HepG2 (cell line): ENCODE measurements at regions not wholly inside any gene's neighbourhood (a gene's known extent, or its start where the extent isn't known, plus 50 kb on each side); places are given as distances from the start of the nearest gene placed in this dataset.

Experiments used
- ATAC-seq: fragments of 200-7000 bp; cut with Tn5 transposase; 3 replicates; pipeline ENCODE4 v1.9.1; 2020; ENCODE audit warnings: mild to moderate bottlenecking, moderate library complexity
- BruUV-seq: library from RNA; stranded (reverse); fragments of 400-500 nt; replicated peaks from 2 replicates; lab custom pipeline; 2021; lab: Mats Ljungman, UMichigan
- CTCF ChIA-PET: fragments of 300-600 bp; formaldehyde crosslinking; extraction: SDS; loops from one replicate; lab custom pipeline; 2021; ENCODE audit warnings: low total read pairs, inconsistent platforms, low intra/inter-chr PET ratio; lab: Yijun Ruan, JAX
- POLR2A ChIA-PET: fragments of 350-600 bp; sonication (Branson Sonifier 250); formaldehyde crosslinking; loops from one replicate; lab custom pipeline; 2020; ENCODE audit warnings: antibody characterized with exemption, inconsistent platforms; lab: Yijun Ruan, JAX
- DNase-seq: peaks from one replicate; pipeline ENCODE4 v3.0.0-alpha.2; 2015; ENCODE audit warnings: low spot score
- FAIRE-seq: peaks from 3 replicates; lab custom pipeline; 2011; peaks lifted over from hg19 to GRCh38; lab: Jason Lieb, UNC
- H2AFZ ChIP-seq: one replicate; pipeline ENCODE4 v1.6.1; 2011; ENCODE audit warnings: low read length, inconsistent platforms
- H3K27ac ChIP-seq: fragments of 300-600 bp; 3 replicates; pipeline ENCODE4 v1.8.0; 2011; ENCODE audit warnings: mixed run types, mild to moderate bottlenecking, mixed read lengths, low read length, inconsistent platforms; ENCODE audit not compliant: insufficient read depth; ENCODE audit errors: extremely low read length
- H3K27me3 ChIP-seq, 2 experiments: fragments of 200-600 bp in 1 of 2; 2 replicates in 1 of 2; 3 replicates in 1 of 2; pipeline versions ENCODE4 v1.6.0 to v1.8.0; 2011; ENCODE audit warnings: low read length in 2 of 2, mild to moderate bottlenecking in 2 of 2, moderate library complexity in 2 of 2, inconsistent platforms in 1 of 2; ENCODE audit not compliant: insufficient read depth in 2 of 2, control insufficient read depth in 1 of 2
- H3K36me3 ChIP-seq, 2 experiments: fragments of 200-600 bp in 1 of 2; replicated peaks in 1 of 2; 2 replicates in 1 of 2; 3 replicates in 1 of 2; pipeline versions ENCODE4 v1.5.1 to v1.8.0; 2011; ENCODE audit warnings: low read length in 2 of 2, inconsistent platforms in 1 of 2; ENCODE audit not compliant: insufficient read depth in 2 of 2, control insufficient read depth in 1 of 2
- H3K4me1 ChIP-seq: 2 replicates; pipeline ENCODE4 v1.5.1; 2012; ENCODE audit warnings: low read length, inconsistent platforms; ENCODE audit not compliant: insufficient read depth
- H3K4me2 ChIP-seq: 2 replicates; pipeline ENCODE4 v1.6.0; 2011; ENCODE audit warnings: low read depth, low read length, inconsistent platforms
- H3K4me3 ChIP-seq, 3 experiments: fragments of 200-600 bp in 1 of 3; sonication (generic), shearing (Covaris generic) in 1 of 3; replicated peaks in 1 of 3; 2 replicates each; pipeline ENCODE4 v1.5.1; 2011 to 2016; ENCODE audit warnings: low read length in 3 of 3, inconsistent platforms in 2 of 3, low read depth in 2 of 3, mild to moderate bottlenecking in 2 of 3, control low read depth in 1 of 3, mixed read lengths in 1 of 3; ENCODE audit not compliant: insufficient read depth in 1 of 3
- H3K79me2 ChIP-seq: one replicate; pipeline ENCODE4 v1.6.1; 2011; ENCODE audit warnings: low read length, inconsistent platforms; ENCODE audit not compliant: insufficient read depth
- H3K9ac ChIP-seq: 2 replicates; pipeline ENCODE4 v1.6.0; 2011; ENCODE audit warnings: mild to moderate bottlenecking, low read depth, low read length, inconsistent platforms; ENCODE audit not compliant: insufficient read depth
- H3K9me3 ChIP-seq: 2 replicates; pipeline ENCODE4 v1.5.1; 2012; ENCODE audit warnings: mild to moderate bottlenecking, low read length
- H4K20me1 ChIP-seq: 2 replicates; pipeline ENCODE4 v1.6.0; 2011; ENCODE audit warnings: inconsistent platforms, mild to moderate bottlenecking, low read length, moderate library complexity; ENCODE audit not compliant: insufficient read depth
- AKNA ChIP-seq: sonication (generic); formaldehyde crosslinking; IDR thresholded peaks from 2 replicates; pipeline ENCODE4 v1.4.0; 2020; ENCODE audit warnings: missing genetic modification reagents, borderline replicate concordance
- ATF2 ChIP-seq: sonication (generic); formaldehyde crosslinking; IDR thresholded peaks from 2 replicates; pipeline ENCODE4 v1.4.0; 2020; ENCODE audit warnings: missing genetic modification reagents
- GRHL1 ChIP-seq: sonication (generic); formaldehyde crosslinking; conservative IDR thresholded peaks from 2 replicates; pipeline ENCODE4 v1.8.0; 2022; ENCODE audit warnings: missing genetic modification reagents
- PAXIP1 ChIP-seq: sonication (generic); formaldehyde crosslinking; conservative IDR thresholded peaks from 2 replicates; pipeline ENCODE4 v1.4.0; 2020; ENCODE audit warnings: mild to moderate bottlenecking, missing genetic modification reagents, moderate library complexity
- PCBP1 ChIP-seq: fragments of 200-400 bp; formaldehyde crosslinking; IDR thresholded peaks from 2 replicates; pipeline ENCODE4 v1.6.1; 2017; ENCODE audit warnings: mild to moderate bottlenecking, low read depth, low read length, borderline replicate concordance
- PRPF4 ChIP-seq: fragments of 200-400 bp; formaldehyde crosslinking; IDR thresholded peaks from 2 replicates; pipeline ENCODE4 v1.6.1; 2016; ENCODE audit warnings: low read length, low read depth; ENCODE audit not compliant: poor library complexity, severe bottlenecking
- STAG1 ChIP-seq: sonication (generic); formaldehyde crosslinking; IDR thresholded peaks from 2 replicates; pipeline ENCODE4 v1.4.0; 2020; ENCODE audit warnings: missing genetic modification reagents
- ZNF687 ChIP-seq: sonication (generic); formaldehyde crosslinking; IDR thresholded peaks from 2 replicates; pipeline ENCODE4 v1.5.1; 2020; ENCODE audit warnings: mild to moderate bottlenecking, missing genetic modification reagents, moderate library complexity
- WGBS: methylation state at CpG from one replicate; pipeline ENCODE4 v1.1.6; 2017; ENCODE audit warnings: low lambda C conversion rate; 5-methylcytosine and 5-hydroxymethylcytosine counted together
- in situ Hi-C: cut with HindIII; loops from 2 replicates; pipeline ENCODE4 v1.10.0; 2017; ENCODE audit warnings: low pct_unique_long_range_greater_than_20kb; ENCODE audit not compliant: extremely low pct_ligation_motif_present
- intact Hi-C: fragments of 100-400 bp; cut with micrococcal nuclease; formaldehyde crosslinking; loops from one replicate; pipeline ENCODE4 v1.10.0; 2022; ENCODE audit not compliant: unreplicated experiment

GRCh38 chr21:28639737-28640136 is 352.9 kb downstream of the LTN1 start:
- H4K20me1 ChIP-seq: no peaks in the 10 kb centered on the region
- H3K27me3 ChIP-seq: no peaks in the 10 kb centered on the region
- no peak overlapping the region for H3K4me3 ChIP-seq
- ATAC-seq (no peak), DNase-seq (no peak), FAIRE-seq (no peak)
- no peak overlapping the region for H2AFZ ChIP-seq
- H3K4me1 ChIP-seq: no peaks in the 10 kb centered on the region
- no peak overlapping the region for H3K27ac ChIP-seq
- H3K4me2 ChIP-seq: no peak overlapping the region
- no peaks in the 10 kb centered on the region for H3K9me3 ChIP-seq
- H3K36me3 ChIP-seq: no peaks in the 10 kb centered on the region
- ChIA-PET POLR2A (no interaction called here), CTCF (no interaction called here)
- intact Hi-C loops (no loop called here), in situ Hi-C loops (no loop called here)
- H3K9ac ChIP-seq: no peak overlapping the region
- no TSS peak for BruUV-seq
- H3K79me2 ChIP-seq: no peaks in the 10 kb centered on the region
- 21% methylated on average over 1 of the region's 1 CpG for WGBS
- no peak for TF ChIP-seq ZNF687 (CRISPR knock-in tag)
- TF ChIP-seq PCBP1: no peak
- no peak for TF ChIP-seq PRPF4
- no peak for TF ChIP-seq STAG1 (CRISPR knock-in tag)
- no peak for TF ChIP-seq ATF2 (CRISPR knock-in tag)
- TF ChIP-seq PAXIP1: no peak
- no peak for TF ChIP-seq GRHL1
- no peak for TF ChIP-seq AKNA (CRISPR knock-in tag)
